ENCODE measurements at regions not wholly inside any gene's neighbourhood (a gene's known extent, or its start where the extent isn't known, plus 50 kb on each side); places are given as distances from the start of the nearest gene placed in this dataset.

GRCh38 chr2:217621391-217621801 lies 381.4 kb downstream of the TNS1 start:
- H3K36me3 ChIP-seq (ENCODE audit: insufficient read depth, low read length) = no peaks in the 10 kb centered on the region
- no peak overlapping the region for H2AFZ ChIP-seq (ENCODE audit: low read depth, low read length)
- H3K4me1 ChIP-seq (ENCODE audit: insufficient read depth, low read length) = peaks cover 14% of the 10 kb centered on the region
- no peak overlapping the region for H3K4me3 ChIP-seq (ENCODE audit: low read length)
- no peaks in the 10 kb centered on the region for H3K9me3 ChIP-seq (ENCODE audit: low read length)
- H3K27me3 ChIP-seq (ENCODE audit: insufficient read depth, low read length) = no peaks in the 10 kb centered on the region

- Histone ChIP-seq H3K9me3 (ENCODE audit: low read length) (no peaks in the 10 kb centered on the region), H3K4me3 (ENCODE audit: low read length) (no peak overlapping the region)
These were observed 384.1 kb downstream of the TNS1 start for GRCh38 chr2:217618744-217619143.

GRCh38 chr2:217617616-217618022 lies 385.2 kb downstream of the TNS1 start:
- no peak overlapping the region for H2AFZ ChIP-seq (ENCODE audit: low read depth, low read length)
- H3K4me3 ChIP-seq (ENCODE audit: low read length) = no peak overlapping the region
- no peaks in the 10 kb centered on the region for H3K9me3 ChIP-seq (ENCODE audit: low read length)
- H3K4me1 ChIP-seq (ENCODE audit: insufficient read depth, low read length) = peaks cover 13% of the 10 kb centered on the region
- H3K27me3 ChIP-seq (ENCODE audit: insufficient read depth, low read length) = no peaks in the 10 kb centered on the region
- no peaks in the 10 kb centered on the region for H3K36me3 ChIP-seq (ENCODE audit: insufficient read depth, low read length)

More at GRCh38 chr2:217618744-217619143, 384.1 kb downstream of the TNS1 start:
- Histone ChIP-seq H3K36me3 (ENCODE audit: insufficient read depth, low read length) (no peaks in the 10 kb centered on the region), H3K4me1 (ENCODE audit: insufficient read depth, low read length) (peaks cover 14% of the 10 kb centered on the region), H2AFZ (ENCODE audit: low read depth, low read length) (no peak overlapping the region), H3K27me3 (ENCODE audit: insufficient read depth, low read length) (no peaks in the 10 kb centered on the region)

- H3K36me3 ChIP-seq (ENCODE audit: insufficient read depth, low read length) = no peaks in the 10 kb centered on the region
These were observed 385.9 kb downstream of the TNS1 start for GRCh38 chr2:217616936-217617335.

GRCh38 chr2:217615171-217615570 lies 387.6 kb downstream of the TNS1 start:
- H3K4me1 ChIP-seq (ENCODE audit: insufficient read depth, low read length) = no peaks in the 10 kb centered on the region
- H3K27me3 ChIP-seq (ENCODE audit: insufficient read depth, low read length) = no peaks in the 10 kb centered on the region
- H3K9me3 ChIP-seq (ENCODE audit: low read length) = no peaks in the 10 kb centered on the region
- no peaks in the 10 kb centered on the region for H3K36me3 ChIP-seq (ENCODE audit: insufficient read depth, low read length)
- H3K4me3 ChIP-seq (ENCODE audit: low read length) = no peak overlapping the region
- no peak overlapping the region for H2AFZ ChIP-seq (ENCODE audit: low read depth, low read length)

More at GRCh38 chr2:217616936-217617335, 385.9 kb downstream of the TNS1 start:
- H3K27me3 ChIP-seq (ENCODE audit: insufficient read depth, low read length) = no peaks in the 10 kb centered on the region
- H3K4me1 ChIP-seq (ENCODE audit: insufficient read depth, low read length) = peaks cover 7% of the 10 kb centered on the region
- no peak overlapping the region for H2AFZ ChIP-seq (ENCODE audit: low read depth, low read length)
- H3K4me3 ChIP-seq (ENCODE audit: low read length) = no peak overlapping the region
- H3K9me3 ChIP-seq (ENCODE audit: low read length) = no peaks in the 10 kb centered on the region

- H3K4me3 ChIP-seq (ENCODE audit: low read length) = no peak overlapping the region
- no peaks in the 10 kb centered on the region for H3K4me1 ChIP-seq (ENCODE audit: insufficient read depth, low read length)
- H3K36me3 ChIP-seq (ENCODE audit: insufficient read depth, low read length) = no peaks in the 10 kb centered on the region
- H3K27me3 ChIP-seq (ENCODE audit: insufficient read depth, low read length) = no peaks in the 10 kb centered on the region
- no peak overlapping the region for H2AFZ ChIP-seq (ENCODE audit: low read depth, low read length)
- H3K9me3 ChIP-seq (ENCODE audit: low read length) = no peaks in the 10 kb centered on the region
These were observed 388.3 kb downstream of the TNS1 start for GRCh38 chr2:217614498-217614897.

- H2AFZ ChIP-seq (ENCODE audit: low read depth, low read length) = no peak overlapping the region
- H3K9me3 ChIP-seq (ENCODE audit: low read length) = no peaks in the 10 kb centered on the region
- H3K36me3 ChIP-seq (ENCODE audit: insufficient read depth, low read length) = no peaks in the 10 kb centered on the region
- H3K4me1 ChIP-seq (ENCODE audit: insufficient read depth, low read length) = no peaks in the 10 kb centered on the region
- H3K27me3 ChIP-seq (ENCODE audit: insufficient read depth, low read length) = no peaks in the 10 kb centered on the region
- H3K4me3 ChIP-seq (ENCODE audit: low read length) = no peak overlapping the region
These were observed 388.7 kb downstream of the TNS1 start for GRCh38 chr2:217614096-217614495.

- Histone ChIP-seq H3K4me1 (ENCODE audit: insufficient read depth, low read length) (no peaks in the 10 kb centered on the region), H3K9me3 (ENCODE audit: low read length) (no peaks in the 10 kb centered on the region), H3K4me3 (ENCODE audit: low read length) (no peak overlapping the region), H2AFZ (ENCODE audit: low read depth, low read length) (no peak overlapping the region), H3K36me3 (ENCODE audit: insufficient read depth, low read length) (no peaks in the 10 kb centered on the region), H3K27me3 (ENCODE audit: insufficient read depth, low read length) (no peaks in the 10 kb centered on the region)
These were observed 389.9 kb downstream of the TNS1 start for GRCh38 chr2:217612920-217613319.

GRCh38 chr2:217612211-217612610 lies 390.6 kb downstream of the TNS1 start:
- Histone ChIP-seq H3K36me3 (ENCODE audit: insufficient read depth, low read length) (no peaks in the 10 kb centered on the region), H3K4me3 (ENCODE audit: low read length) (no peak overlapping the region), H3K9me3 (ENCODE audit: low read length) (no peaks in the 10 kb centered on the region), H3K4me1 (ENCODE audit: insufficient read depth, low read length) (no peaks in the 10 kb centered on the region), H2AFZ (ENCODE audit: low read depth, low read length) (no peak overlapping the region), H3K27me3 (ENCODE audit: insufficient read depth, low read length) (no peaks in the 10 kb centered on the region)

- Histone ChIP-seq H3K4me3 (ENCODE audit: low read length) (no peak overlapping the region), H2AFZ (ENCODE audit: low read depth, low read length) (no peak overlapping the region), H3K27me3 (ENCODE audit: insufficient read depth, low read length) (no peaks in the 10 kb centered on the region), H3K4me1 (ENCODE audit: insufficient read depth, low read length) (no peaks in the 10 kb centered on the region), H3K9me3 (ENCODE audit: low read length) (no peaks in the 10 kb centered on the region), H3K36me3 (ENCODE audit: insufficient read depth, low read length) (no peaks in the 10 kb centered on the region)
These were observed 391.1 kb downstream of the TNS1 start for GRCh38 chr2:217611626-217612127.

GRCh38 chr2:217611056-217611455 lies 391.7 kb downstream of the TNS1 start:
- no peaks in the 10 kb centered on the region for H3K4me1 ChIP-seq (ENCODE audit: insufficient read depth, low read length)

GRCh38 chr2:217610401-217610814 lies 392.4 kb downstream of the TNS1 start:
- H2AFZ ChIP-seq (ENCODE audit: low read depth, low read length) = no peak overlapping the region
- no peaks in the 10 kb centered on the region for H3K9me3 ChIP-seq (ENCODE audit: low read length)
- H3K27me3 ChIP-seq (ENCODE audit: insufficient read depth, low read length) = no peaks in the 10 kb centered on the region
- no peaks in the 10 kb centered on the region for H3K36me3 ChIP-seq (ENCODE audit: insufficient read depth, low read length)
- no peaks in the 10 kb centered on the region for H3K4me1 ChIP-seq (ENCODE audit: insufficient read depth, low read length)
- no peak overlapping the region for H3K4me3 ChIP-seq (ENCODE audit: low read length)

More at GRCh38 chr2:217611056-217611455, 391.7 kb downstream of the TNS1 start:
- H3K9me3 ChIP-seq (ENCODE audit: low read length) = no peaks in the 10 kb centered on the region
- H3K27me3 ChIP-seq (ENCODE audit: insufficient read depth, low read length) = no peaks in the 10 kb centered on the region
- no peak overlapping the region for H3K4me3 ChIP-seq (ENCODE audit: low read length)
- H3K36me3 ChIP-seq (ENCODE audit: insufficient read depth, low read length) = no peaks in the 10 kb centered on the region
- H2AFZ ChIP-seq (ENCODE audit: low read depth, low read length) = no peak overlapping the region

- no peaks in the 10 kb centered on the region for H3K4me1 ChIP-seq (ENCODE audit: insufficient read depth, low read length)
- H3K9me3 ChIP-seq (ENCODE audit: low read length) = no peaks in the 10 kb centered on the region
- H2AFZ ChIP-seq (ENCODE audit: low read depth, low read length) = no peak overlapping the region
- no peaks in the 10 kb centered on the region for H3K27me3 ChIP-seq (ENCODE audit: insufficient read depth, low read length)
- no peaks in the 10 kb centered on the region for H3K36me3 ChIP-seq (ENCODE audit: insufficient read depth, low read length)
- H3K4me3 ChIP-seq (ENCODE audit: low read length) = no peak overlapping the region
These were observed 392.8 kb downstream of the TNS1 start for GRCh38 chr2:217609952-217610351.

- Histone ChIP-seq H3K27me3 (ENCODE audit: insufficient read depth, low read length) (no peaks in the 10 kb centered on the region), H3K36me3 (ENCODE audit: insufficient read depth, low read length) (no peaks in the 10 kb centered on the region), H3K4me1 (ENCODE audit: insufficient read depth, low read length) (no peaks in the 10 kb centered on the region), H3K4me3 (ENCODE audit: low read length) (no peak overlapping the region), H3K9me3 (ENCODE audit: low read length) (no peaks in the 10 kb centered on the region), H2AFZ (ENCODE audit: low read depth, low read length) (no peak overlapping the region)
These were observed 396.5 kb downstream of the TNS1 start for GRCh38 chr2:217606296-217606695.
